Liver (tissue), 8 donors: ENCODE measurements at regions not wholly inside any gene's neighbourhood (a gene's known extent, or its start where the extent isn't known, plus 50 kb on each side); places are given as distances from the start of the nearest gene placed in this dataset.

Source experiments
- DNase-seq: peaks from one replicate; pipeline ENCODE4 v3.0.0-alpha.2; 2017; ENCODE audit warnings: low spot score
- H3K27ac ChIP-seq, 2 donors: one replicate each; pipeline ENCODE4 v1.7.0; 2013; ENCODE audit warnings: inconsistent platforms in 2 of 2, low read length in 2 of 2, control low read depth in 1 of 2, low read depth in 1 of 2, mild to moderate bottlenecking in 1 of 2
- H3K27me3 ChIP-seq, 4 donors: one replicate each; pipeline versions ENCODE4 v1.6.1 to v1.7.0; 2013; ENCODE audit warnings: low read length in 3 of 4, inconsistent platforms in 1 of 4, mild to moderate bottlenecking in 1 of 4, moderate library complexity in 1 of 4; ENCODE audit not compliant: control insufficient read depth in 4 of 4, insufficient read depth in 4 of 4
- H3K36me3 ChIP-seq, 4 donors: one replicate each; pipeline versions ENCODE4 v1.6.1 to v1.7.0; 2013; ENCODE audit warnings: low read length in 3 of 4, mild to moderate bottlenecking in 3 of 4, low read depth in 1 of 4, moderate library complexity in 1 of 4; ENCODE audit not compliant: control insufficient read depth in 4 of 4, insufficient read depth in 3 of 4
- H3K4me1 ChIP-seq, 4 donors: one replicate each; pipeline versions ENCODE4 v1.6.1 to v1.7.0; 2013; ENCODE audit warnings: low read length in 3 of 4, mild to moderate bottlenecking in 3 of 4, moderate library complexity in 1 of 4; ENCODE audit not compliant: control insufficient read depth in 4 of 4, insufficient read depth in 4 of 4
- H3K4me3 ChIP-seq, 3 donors: one replicate each; pipeline versions ENCODE4 v1.6.1 to v1.7.0; 2013; ENCODE audit warnings: low read length in 3 of 3, control low read depth in 1 of 3, low read depth in 1 of 3, mild to moderate bottlenecking in 1 of 3
- H3K9ac ChIP-seq, 2 donors: one replicate each; pipeline ENCODE4 v1.7.0; 2013; ENCODE audit warnings: low read length in 2 of 2, mild to moderate bottlenecking in 2 of 2, moderate library complexity in 2 of 2, control low read depth in 1 of 2, low read depth in 1 of 2
- H3K9me3 ChIP-seq, 4 donors: one replicate each; pipeline versions ENCODE4 v1.6.1 to v1.7.0; 2013; ENCODE audit warnings: low read length in 3 of 4; ENCODE audit not compliant: control insufficient read depth in 4 of 4
- ATF3 ChIP-seq: IDR thresholded peaks from 2 replicates; pipeline ENCODE4 v1.6.1; 2016; ENCODE audit warnings: antibody characterized with exemption
- CTCF ChIP-seq: fragments of 150-350 bp; IDR thresholded peaks from 2 replicates; pipeline ENCODE4 v1.5.1; 2017; ENCODE audit warnings: improper control_type of control experiment, low read depth, low read length; ENCODE audit not compliant: missing input control
- EGR1 ChIP-seq, 2 donors: IDR thresholded peaks; 2 replicates each; pipeline ENCODE4 v1.6.1; 2016 to 2018; ENCODE audit warnings: antibody characterized with exemption in 2 of 2, low read depth in 2 of 2
- FOXA1 ChIP-seq: IDR thresholded peaks from 2 replicates; pipeline ENCODE4 v1.6.1; 2016; ENCODE audit warnings: antibody characterized with exemption
- FOXA2 ChIP-seq: IDR thresholded peaks from 2 replicates; pipeline ENCODE4 v1.6.1; 2016; ENCODE audit warnings: antibody characterized with exemption
- GABPA ChIP-seq, 2 donors: IDR thresholded peaks in 1 of 2; conservative IDR thresholded peaks in 1 of 2; 2 replicates each; pipeline ENCODE4 v1.6.1; 2016; ENCODE audit warnings: antibody characterized with exemption in 2 of 2, mild to moderate bottlenecking in 1 of 2, moderate library complexity in 1 of 2
- HNF4A ChIP-seq, 2 donors: conservative IDR thresholded peaks; 2 replicates each; pipeline ENCODE4 v1.6.1; 2016; ENCODE audit warnings: antibody characterized with exemption in 2 of 2, mild to moderate bottlenecking in 2 of 2
- HNF4G ChIP-seq: IDR thresholded peaks from 2 replicates; pipeline ENCODE4 v1.6.1; 2016; ENCODE audit warnings: antibody characterized with exemption
- JUND ChIP-seq, 2 donors: IDR thresholded peaks; 2 replicates each; pipeline ENCODE4 v1.6.1; 2016; ENCODE audit warnings: antibody characterized with exemption in 2 of 2
- MAX ChIP-seq: IDR thresholded peaks from 2 replicates; pipeline ENCODE4 v1.6.1; 2016; ENCODE audit warnings: antibody characterized with exemption
- NR2F2 ChIP-seq: IDR thresholded peaks from 2 replicates; pipeline ENCODE4 v1.6.1; 2016; ENCODE audit warnings: antibody characterized with exemption
- RAD21 ChIP-seq, 2 donors: IDR thresholded peaks; 2 replicates each; pipeline ENCODE4 v1.6.1; 2016; ENCODE audit warnings: antibody characterized with exemption in 2 of 2, mild to moderate bottlenecking in 2 of 2
- RXRA ChIP-seq, 2 donors: IDR thresholded peaks; 2 replicates each; pipeline ENCODE4 v1.6.1; 2017 to 2018; ENCODE audit warnings: antibody characterized with exemption in 2 of 2, mild to moderate bottlenecking in 1 of 2
- SP1 ChIP-seq: IDR thresholded peaks from 2 replicates; pipeline ENCODE4 v1.6.1; 2018; ENCODE audit warnings: antibody characterized with exemption, mild to moderate bottlenecking
- TAF1 ChIP-seq: conservative IDR thresholded peaks from 2 replicates; pipeline ENCODE4 v1.6.1; 2016; ENCODE audit warnings: antibody characterized with exemption, mild to moderate bottlenecking
- YY1 ChIP-seq: IDR thresholded peaks from 2 replicates; pipeline ENCODE4 v1.6.1; 2016; ENCODE audit warnings: antibody characterized with exemption, mild to moderate bottlenecking
- WGBS: extraction: QIAGEN DNeasy Blood & Tissue Kit; methylation state at CpG from one replicate; pipeline ENCODE4 v1.1.7; 2013; 5-methylcytosine and 5-hydroxymethylcytosine counted together
- TF ChIP-seq, protein P1 (sequence below): IDR thresholded peaks from 2 replicates; pipeline ENCODE4 v1.6.1; 2016; ENCODE audit warnings: antibody characterized with exemption
- TF ChIP-seq, protein P2 (sequence below): IDR thresholded peaks from 2 replicates; pipeline ENCODE4 v1.6.1; 2016; ENCODE audit warnings: antibody characterized with exemption, mild to moderate bottlenecking
- donor health status: healthy.
- donor health status: healthy.
- donor health status: healthy.
- donor health status: healthy.
- donor health status: healthy.

DNA sequence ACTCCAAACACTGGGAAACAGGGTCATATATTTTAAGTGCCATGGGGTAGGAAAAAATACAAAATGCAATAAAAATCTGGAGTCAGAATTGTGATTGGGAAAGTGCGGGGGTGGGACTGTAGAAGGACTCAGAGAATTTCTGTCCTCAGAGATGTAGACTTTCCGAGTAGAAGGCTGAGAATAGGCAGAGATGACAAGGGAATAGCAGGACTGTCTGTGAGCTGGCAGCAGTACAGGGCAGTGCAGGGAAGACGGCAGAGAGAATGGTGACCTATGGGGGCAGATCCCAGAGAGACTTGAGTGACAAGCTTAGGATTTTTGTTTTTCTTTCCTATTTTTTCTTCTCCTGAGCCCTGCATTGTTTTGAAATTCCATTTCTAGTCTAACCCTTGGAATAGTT is 127.6 kb downstream of the SLC16A9 start:
- H3K4me1 ChIP-seq, result no peaks in the 10 kb centered on the region
- no peak overlapping the region for H3K4me3 ChIP-seq
- no peaks in the 10 kb centered on the region for H3K9me3 ChIP-seq
- no peak for TF ChIP-seq RXRA (IDR thresholded peaks at IDR 0.05)
- TF ChIP-seq RAD21 (IDR thresholded peaks at IDR 0.05), result no peak
- TF ChIP-seq NR2F2, result no peak
- no peak for TF ChIP-seq FOXA2
- TF ChIP-seq EGR1 (IDR thresholded peaks at IDR 0.05; ENCODE audit: low read depth in 2 of 2), result no peak
- TF ChIP-seq, protein P1, sequence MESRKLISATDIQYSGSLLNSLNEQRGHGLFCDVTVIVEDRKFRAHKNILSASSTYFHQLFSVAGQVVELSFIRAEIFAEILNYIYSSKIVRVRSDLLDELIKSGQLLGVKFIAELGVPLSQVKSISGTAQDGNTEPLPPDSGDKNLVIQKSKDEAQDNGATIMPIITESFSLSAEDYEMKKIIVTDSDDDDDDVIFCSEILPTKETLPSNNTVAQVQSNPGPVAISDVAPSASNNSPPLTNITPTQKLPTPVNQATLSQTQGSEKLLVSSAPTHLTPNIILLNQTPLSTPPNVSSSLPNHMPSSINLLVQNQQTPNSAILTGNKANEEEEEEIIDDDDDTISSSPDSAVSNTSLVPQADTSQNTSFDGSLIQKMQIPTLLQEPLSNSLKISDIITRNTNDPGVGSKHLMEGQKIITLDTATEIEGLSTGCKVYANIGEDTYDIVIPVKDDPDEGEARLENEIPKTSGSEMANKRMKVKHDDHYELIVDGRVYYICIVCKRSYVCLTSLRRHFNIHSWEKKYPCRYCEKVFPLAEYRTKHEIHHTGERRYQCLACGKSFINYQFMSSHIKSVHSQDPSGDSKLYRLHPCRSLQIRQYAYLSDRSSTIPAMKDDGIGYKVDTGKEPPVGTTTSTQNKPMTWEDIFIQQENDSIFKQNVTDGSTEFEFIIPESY, result no peak
- TF ChIP-seq SP1, result no peak
- TF ChIP-seq GABPA (IDR thresholded peaks at IDR 0.05 in 1 of 2, conservative IDR thresholded peaks at IDR 0.05 in 1 of 2), result no peak
- WGBS, result 84% methylated on average over 3 of the region's 3 CpGs
- no peak overlapping the region for H3K27ac ChIP-seq
- no peaks in the 10 kb centered on the region for H3K36me3 ChIP-seq
- no peak for DNase-seq
- no peaks in the 10 kb centered on the region for H3K27me3 ChIP-seq
- no peak overlapping the region for H3K9ac ChIP-seq

- H3K4me1 ChIP-seq, result no peaks in the 10 kb centered on the region
- no peak for DNase-seq
- 36% methylated on average over 3 of the region's 3 CpGs for WGBS
- H3K27ac ChIP-seq, result no peak overlapping the region
- TF ChIP-seq JUND (IDR thresholded peaks at IDR 0.05), result no peak
- TF ChIP-seq HNF4A (conservative IDR thresholded peaks at IDR 0.05), result no peak
- TF ChIP-seq TAF1, result no peak
- TF ChIP-seq, protein P2, sequence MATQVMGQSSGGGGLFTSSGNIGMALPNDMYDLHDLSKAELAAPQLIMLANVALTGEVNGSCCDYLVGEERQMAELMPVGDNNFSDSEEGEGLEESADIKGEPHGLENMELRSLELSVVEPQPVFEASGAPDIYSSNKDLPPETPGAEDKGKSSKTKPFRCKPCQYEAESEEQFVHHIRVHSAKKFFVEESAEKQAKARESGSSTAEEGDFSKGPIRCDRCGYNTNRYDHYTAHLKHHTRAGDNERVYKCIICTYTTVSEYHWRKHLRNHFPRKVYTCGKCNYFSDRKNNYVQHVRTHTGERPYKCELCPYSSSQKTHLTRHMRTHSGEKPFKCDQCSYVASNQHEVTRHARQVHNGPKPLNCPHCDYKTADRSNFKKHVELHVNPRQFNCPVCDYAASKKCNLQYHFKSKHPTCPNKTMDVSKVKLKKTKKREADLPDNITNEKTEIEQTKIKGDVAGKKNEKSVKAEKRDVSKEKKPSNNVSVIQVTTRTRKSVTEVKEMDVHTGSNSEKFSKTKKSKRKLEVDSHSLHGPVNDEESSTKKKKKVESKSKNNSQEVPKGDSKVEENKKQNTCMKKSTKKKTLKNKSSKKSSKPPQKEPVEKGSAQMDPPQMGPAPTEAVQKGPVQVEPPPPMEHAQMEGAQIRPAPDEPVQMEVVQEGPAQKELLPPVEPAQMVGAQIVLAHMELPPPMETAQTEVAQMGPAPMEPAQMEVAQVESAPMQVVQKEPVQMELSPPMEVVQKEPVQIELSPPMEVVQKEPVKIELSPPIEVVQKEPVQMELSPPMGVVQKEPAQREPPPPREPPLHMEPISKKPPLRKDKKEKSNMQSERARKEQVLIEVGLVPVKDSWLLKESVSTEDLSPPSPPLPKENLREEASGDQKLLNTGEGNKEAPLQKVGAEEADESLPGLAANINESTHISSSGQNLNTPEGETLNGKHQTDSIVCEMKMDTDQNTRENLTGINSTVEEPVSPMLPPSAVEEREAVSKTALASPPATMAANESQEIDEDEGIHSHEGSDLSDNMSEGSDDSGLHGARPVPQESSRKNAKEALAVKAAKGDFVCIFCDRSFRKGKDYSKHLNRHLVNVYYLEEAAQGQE, result no peak
- TF ChIP-seq FOXA1, result no peak
- TF ChIP-seq ATF3, result no peak
- no peak for TF ChIP-seq GABPA (IDR thresholded peaks at IDR 0.05 in 1 of 2, conservative IDR thresholded peaks at IDR 0.05 in 1 of 2)
- no peak for TF ChIP-seq YY1
- no peak for TF ChIP-seq SP1
- no peak for TF ChIP-seq MAX
- no peak for TF ChIP-seq RXRA (IDR thresholded peaks at IDR 0.05)
- TF ChIP-seq NR2F2, result no peak
- peak; percentile 77 to 81 for TF ChIP-seq RAD21 (IDR thresholded peaks at IDR 0.05)
- TF ChIP-seq EGR1 (IDR thresholded peaks at IDR 0.05; ENCODE audit: low read depth in 2 of 2), result no peak
- TF ChIP-seq FOXA2, result no peak
- peak; percentile 32 for TF ChIP-seq CTCF
- TF ChIP-seq HNF4G, result no peak
- H3K27me3 ChIP-seq, result no peaks in the 10 kb centered on the region
- no peak overlapping the region for H3K4me3 ChIP-seq
- H3K9me3 ChIP-seq, result no peaks in the 10 kb centered on the region
- no peaks in the 10 kb centered on the region for H3K36me3 ChIP-seq
- no peak overlapping the region for H3K9ac ChIP-seq
Measured at GRCh38 chr10:59580026-59580863, 129.4 kb downstream of the SLC16A9 start.
